ENCODE measurements at regions not wholly inside any gene's neighbourhood (a gene's known extent, or its start where the extent isn't known, plus 50 kb on each side); places are given as distances from the start of the nearest gene placed in this dataset.

- Histone ChIP-seq H3K4me3 (ENCODE audit: insufficient read depth, low read length, poor library complexity, severe bottlenecking) (no peak overlapping the region), H3K27ac (ENCODE audit: low read depth, low read length) (no peak overlapping the region), H3K9me2 (replicated peaks; ENCODE audit: insufficient read depth, low read length) (no peaks in the 10 kb centered on the region), H3K27me3 (ENCODE audit: low read length) (no peaks in the 10 kb centered on the region), H3K36me3 (ENCODE audit: low read length) (no peaks in the 10 kb centered on the region), H3K79me2 (ENCODE audit: insufficient read depth, low read length) (no peaks in the 10 kb centered on the region), H3K9ac (ENCODE audit: low read length) (no peak overlapping the region), H3K9me3 (ENCODE audit: insufficient read depth, low read length) (no peaks in the 10 kb centered on the region), H4K20me1 (ENCODE audit: low read depth, low read length) (no peaks in the 10 kb centered on the region), H3K4me2 (ENCODE audit: low read depth, low read length, poor library complexity, severe bottlenecking) (no peak overlapping the region), H3F3A (ENCODE audit: insufficient read depth) (no peaks in the 10 kb centered on the region), H2AFZ (ENCODE audit: low read depth, low read length, severe bottlenecking) (no peak overlapping the region)
- no peak for TF ChIP-seq EZH2phosphoT487 (conservative IDR thresholded peaks at IDR 0.05; ENCODE audit: low read length)
- no peak for TF ChIP-seq CTCF (IDR thresholded peaks at IDR 0.05; ENCODE audit: insufficient read depth, low read length, poor library complexity, severe bottlenecking)
Measured at GRCh38 chr1:38589036-38589435, 270.5 kb downstream of the RRAGC start.

GRCh38 chr1:38587766-38588165 lies 271.8 kb downstream of the RRAGC start:
- Histone ChIP-seq H3K4me3 (ENCODE audit: insufficient read depth, low read length, poor library complexity, severe bottlenecking) (no peak overlapping the region), H3K27me3 (ENCODE audit: low read length) (no peaks in the 10 kb centered on the region), H2AFZ (ENCODE audit: low read depth, low read length, severe bottlenecking) (no peak overlapping the region), H3K79me2 (ENCODE audit: insufficient read depth, low read length) (no peaks in the 10 kb centered on the region), H3K36me3 (ENCODE audit: low read length) (no peaks in the 10 kb centered on the region), H3K27ac (ENCODE audit: low read depth, low read length) (no peak overlapping the region), H4K20me1 (ENCODE audit: low read depth, low read length) (no peaks in the 10 kb centered on the region), H3K9me3 (ENCODE audit: insufficient read depth, low read length) (no peaks in the 10 kb centered on the region), H3K9ac (ENCODE audit: low read length) (no peak overlapping the region), H3F3A (ENCODE audit: insufficient read depth) (no peaks in the 10 kb centered on the region), H3K4me2 (ENCODE audit: low read depth, low read length, poor library complexity, severe bottlenecking) (no peak overlapping the region), H3K9me2 (replicated peaks; ENCODE audit: insufficient read depth, low read length) (no peaks in the 10 kb centered on the region)
- TF ChIP-seq CTCF (IDR thresholded peaks at IDR 0.05; ENCODE audit: insufficient read depth, low read length, poor library complexity, severe bottlenecking), result no peak
- TF ChIP-seq EZH2phosphoT487 (conservative IDR thresholded peaks at IDR 0.05; ENCODE audit: low read length), result no peak

GRCh38 chr1:38586993-38587646 lies 272.5 kb downstream of the RRAGC start:
- Histone ChIP-seq H3K36me3 (ENCODE audit: low read length) (no peaks in the 10 kb centered on the region), H3F3A (ENCODE audit: insufficient read depth) (no peaks in the 10 kb centered on the region), H4K20me1 (ENCODE audit: low read depth, low read length) (no peaks in the 10 kb centered on the region), H3K9ac (ENCODE audit: low read length) (no peak overlapping the region), H3K4me2 (ENCODE audit: low read depth, low read length, poor library complexity, severe bottlenecking) (no peak overlapping the region), H3K9me3 (ENCODE audit: insufficient read depth, low read length) (no peaks in the 10 kb centered on the region), H3K27me3 (ENCODE audit: low read length) (no peaks in the 10 kb centered on the region), H3K4me3 (ENCODE audit: insufficient read depth, low read length, poor library complexity, severe bottlenecking) (no peak overlapping the region), H3K9me2 (replicated peaks; ENCODE audit: insufficient read depth, low read length) (no peaks in the 10 kb centered on the region), H3K27ac (ENCODE audit: low read depth, low read length) (no peak overlapping the region), H3K79me2 (ENCODE audit: insufficient read depth, low read length) (no peaks in the 10 kb centered on the region), H2AFZ (ENCODE audit: low read depth, low read length, severe bottlenecking) (no peak overlapping the region)
- TF ChIP-seq CTCF (IDR thresholded peaks at IDR 0.05; ENCODE audit: insufficient read depth, low read length, poor library complexity, severe bottlenecking) (peak; percentile 91), EZH2phosphoT487 (conservative IDR thresholded peaks at IDR 0.05; ENCODE audit: low read length) (no peak)
